DMS153 treated with DMSO at 0.1 percent for 48 hours (cell line): ENCODE measurements at regions not wholly inside any gene's neighbourhood (a gene's known extent, or its start where the extent isn't known, plus 50 kb on each side); places are given as distances from the start of the nearest gene placed in this dataset.

ENCODE experiments used
- DNase-seq: peaks from one replicate; lab custom pipeline; 2025; ENCODE audit not compliant: unreplicated experiment; lab: John Stamatoyannopoulos, UW

DNA sequence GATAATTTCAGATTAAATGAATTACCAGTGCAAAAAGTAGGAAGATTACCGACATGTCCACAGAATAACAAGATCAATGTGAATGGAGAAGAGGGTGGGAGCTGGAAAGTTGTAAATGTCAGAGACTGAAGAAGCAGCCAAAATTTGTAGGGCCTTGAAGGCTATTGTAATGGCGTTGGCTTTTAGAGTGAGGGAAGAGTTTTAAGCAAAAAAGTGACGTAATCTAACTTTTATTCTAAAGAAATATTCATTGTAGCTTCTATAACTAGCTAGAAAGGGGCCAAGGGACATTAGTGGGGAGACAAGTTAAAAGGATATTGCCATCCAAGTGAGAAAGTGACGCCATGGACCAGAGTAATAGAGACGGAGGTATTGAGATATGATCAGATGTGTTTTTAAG, 63.3 kb upstream of the PCDH7 start:
- no peak for DNase-seq

- DNase-seq, result no peak
Measured at GRCh38 chr4:30667919-30668318, 52.2 kb upstream of the PCDH7 start.

GRCh38 chr4:30670206-30670605, 50.0 kb upstream of the PCDH7 start:
- DNase-seq, result no peak
